ENCODE measurements at regions not wholly inside any gene's neighbourhood (a gene's known extent, or its start where the extent isn't known, plus 50 kb on each side); places are given as distances from the start of the nearest gene placed in this dataset.

GRCh38 chr22:44423556-44424358, 74.3 kb downstream of the RTL6 start:
- DNase-seq, result no peak

- no peak for DNase-seq
Observed at GRCh38 chr22:44422746-44423380, 75.2 kb downstream of the RTL6 start.

GRCh38 chr22:44419429-44419828, 78.6 kb downstream of the RTL6 start:
- no peak for DNase-seq

- no peak for DNase-seq
Observed at GRCh38 chr22:44413211-44413610, 84.8 kb downstream of the RTL6 start.

- no peak for DNase-seq
Observed at GRCh38 chr22:44412136-44412731, 85.8 kb downstream of the RTL6 start.

GRCh38 chr22:44411226-44412135, 86.6 kb downstream of the RTL6 start:
- DNase-seq, result no peak

- no peak for DNase-seq
Observed at GRCh38 chr22:44410451-44410991, 87.5 kb downstream of the RTL6 start.

GRCh38 chr22:44409974-44410316, 88.1 kb downstream of the RTL6 start:
- no peak for DNase-seq

GRCh38 chr22:44409211-44409973, 88.6 kb downstream of the RTL6 start:
- DNase-seq, result no peak

GRCh38 chr22:44408829-44409192, 89.2 kb downstream of the RTL6 start:
- no peak for DNase-seq

- no peak for DNase-seq
Observed at GRCh38 chr22:44407987-44408828, 89.8 kb downstream of the RTL6 start.

GRCh38 chr22:44407171-44407986, 90.7 kb downstream of the RTL6 start:
- no peak for DNase-seq

GRCh38 chr22:44406341-44407170, 91.5 kb downstream of the RTL6 start:
- no peak for DNase-seq

GRCh38 chr22:44405661-44406060, 92.4 kb downstream of the RTL6 start:
- DNase-seq, result no peak

GRCh38 chr22:44404341-44405020, 91.7 kb upstream of the SHISAL1 start:
- no peak for DNase-seq

- no peak for DNase-seq
Observed at GRCh38 chr22:44403602-44404329, 91.0 kb upstream of the SHISAL1 start.

GRCh38 chr22:44403166-44403565, 90.4 kb upstream of the SHISAL1 start:
- DNase-seq, result no peak
